Ovary (tissue), 3 donors: ENCODE measurements at regions not wholly inside any gene's neighbourhood (a gene's known extent, or its start where the extent isn't known, plus 50 kb on each side); places are given as distances from the start of the nearest gene placed in this dataset.

Experiments
- CTCF ChIP-seq, 3 donors: fragments of 450-650 bp in 2 of 3; fragments of 200-600 bp in 1 of 3; IDR thresholded peaks; one replicate each; pipeline versions ENCODE4 v1.5.1 to v1.8.0; 2016 to 2022; ENCODE audit warnings: antibody characterized with exemption in 3 of 3, mild to moderate bottlenecking in 1 of 3
- EP300 ChIP-seq: sonication (generic); formaldehyde crosslinking; IDR thresholded peaks from one replicate; pipeline ENCODE4 v1.6.1; 2017; ENCODE audit warnings: antibody characterized with exemption
- POLR2A ChIP-seq: fragments of 450-650 bp; IDR thresholded peaks from one replicate; pipeline ENCODE4 v1.6.1; 2017; ENCODE audit warnings: antibody characterized with exemption, mild to moderate bottlenecking, moderate library complexity
- donor health status: DM: no; HTN: no; CAD: no.

- no peak for TF ChIP-seq CTCF (IDR thresholded peaks at IDR 0.05)
- no peak for TF ChIP-seq EP300
- TF ChIP-seq POLR2A: no peak
Observed at GRCh38 chr21:35420656-35421055, 371.6 kb upstream of the RUNX1 start.
